ENCODE measurements at regions not wholly inside any gene's neighbourhood (a gene's known extent, or its start where the extent isn't known, plus 50 kb on each side); places are given as distances from the start of the nearest gene placed in this dataset.

GRCh38 chr6:14232889-14233288 lies 115.3 kb downstream of the CD83 start:
- H3K9ac ChIP-seq (ENCODE audit: extremely low read depth, insufficient read length, low read length) = no peak overlapping the region
- H2AFZ ChIP-seq (ENCODE audit: low read length) = no peak overlapping the region
- H4K91ac ChIP-seq (ENCODE audit: insufficient read length, low read depth, low read length) = no peak overlapping the region
- Mint-ChIP-seq H3K4me3 (no peak overlapping the region), H3K9me3 (no peaks in the 10 kb centered on the region), H3K4me1 (peaks cover 0 to 5% of the 10 kb centered on the region in 2 experiments; a peak in 2 of 4 replicates), H3K27me3 (ENCODE audit: low read depth) (peaks cover 16% of the 10 kb centered on the region), H3K36me3 (ENCODE audit: insufficient read depth in 1 of 3, low read depth in 3 of 3) (no peaks in the 10 kb centered on the region), H3K27ac (no peak overlapping the region)
- no peak overlapping the region for H3K4me2 ChIP-seq (ENCODE audit: insufficient read depth, insufficient read length, low read length)
- no peak for TF ChIP-seq CTCF (conservative IDR thresholded peaks at IDR 0.05)
- WGBS (ENCODE audit: extremely low coverage, insufficient read length, low lambda C conversion rate) = no CpG with 5 or more reads among the region's 2 CpGs
- H3K79me1 ChIP-seq (ENCODE audit: insufficient read depth, low read depth, low read length, poor library complexity, severe bottlenecking) = no peaks in the 10 kb centered on the region
- H3T11ph ChIP-seq (ENCODE audit: low read length) = no peak overlapping the region
- no peak overlapping the region for H2BK12ac ChIP-seq (ENCODE audit: insufficient read length, low read depth, low read length)
- no peak overlapping the region for H2AK5ac ChIP-seq (ENCODE audit: insufficient read length, low read length)
- no peaks in the 10 kb centered on the region; the same call in 1 of the 2 replicates for H3K27me3 ChIP-seq (ENCODE audit: insufficient read depth, low read length)
- H4K20me1 ChIP-seq (ENCODE audit: control insufficient read depth, insufficient read depth, insufficient read length) = no peaks in the 10 kb centered on the region
- no peaks in the 10 kb centered on the region for H3K79me2 ChIP-seq (ENCODE audit: insufficient read depth, low read length)
- no peaks in the 10 kb centered on the region for H3K23me2 ChIP-seq (ENCODE audit: insufficient read length, low read depth, low read length, poor library complexity, severe bottlenecking)
- no peak overlapping the region for H2BK15ac ChIP-seq (ENCODE audit: low read depth, low read length)
- H4K5ac ChIP-seq (ENCODE audit: insufficient read length, low read depth, low read length) = no peak overlapping the region
- no peak overlapping the region for H3K14ac ChIP-seq (ENCODE audit: insufficient read depth, low read length)
- H3K4ac ChIP-seq (ENCODE audit: low read depth, low read length) = no peak overlapping the region
- no peak overlapping the region for H3K27ac ChIP-seq (ENCODE audit: insufficient read length, low read depth, low read length)
- H3K18ac ChIP-seq (ENCODE audit: insufficient read length, low read depth, low read length) = no peak overlapping the region
- H3K9me3 ChIP-seq (ENCODE audit: control insufficient read depth, low read depth, low read length) = no peaks in the 10 kb centered on the region
- H2BK120ac ChIP-seq (ENCODE audit: low read depth, low read length, poor library complexity, severe bottlenecking) = no peak overlapping the region
- H2BK5ac ChIP-seq (ENCODE audit: insufficient read length, low read length) = no peak overlapping the region
- peak; percentile 7 for DNase-seq
- no peaks in the 10 kb centered on the region; the same call in 1 of the 2 replicates for H3K4me1 ChIP-seq (ENCODE audit: insufficient read depth, low read length)
- no peak overlapping the region for H3K23ac ChIP-seq (ENCODE audit: insufficient read length, low read depth, low read length)
- no peak overlapping the region for H2BK20ac ChIP-seq (ENCODE audit: low read depth, low read length, poor library complexity, severe bottlenecking)
- no peak overlapping the region for H4K8ac ChIP-seq (replicated peaks; ENCODE audit: insufficient read length, low read depth, low read length)
- no peak overlapping the region for H3K56ac ChIP-seq (ENCODE audit: insufficient read length, low read depth, low read length)
